Right ventricle myocardium superior (tissue), 1 donor: ENCODE measurements at regions not wholly inside any gene's neighbourhood (a gene's known extent, or its start where the extent isn't known, plus 50 kb on each side); places are given as distances from the start of the nearest gene placed in this dataset.

Experiments used
- ATAC-seq: fragments of 200-7000 bp; cut with Tn5 transposase; one replicate; pipeline ENCODE4 v1.9.1; 2020; ENCODE audit warnings: mild to moderate bottlenecking; ENCODE audit not compliant: poor library complexity
- DNase-seq: peaks from one replicate; pipeline ENCODE4 v3.0.0-alpha.2; 2020
- intact Hi-C: fragments of 100-400 bp; cut with DNase I; formaldehyde crosslinking; loops from one replicate; pipeline ENCODE4 v1.11.2; 2022
- donor health status: DM: no; HTN: yes; CAD: no; lungs with severe emphysema.

GRCh38 chr5:2581418-2581817, 170.1 kb downstream of the IRX2 start:
- intact Hi-C loops, result no loop called here
- DNase-seq (no peak), ATAC-seq (no peak)

- intact Hi-C loops, result no loop called here
- no peak for ATAC-seq
- DNase-seq, result no peak
Observed at GRCh38 chr5:2579126-2579525, 172.4 kb downstream of the IRX2 start.

GRCh38 chr5:2577312-2578036, 174.0 kb downstream of the IRX2 start:
- no peak for ATAC-seq
- intact Hi-C loops, result no loop called here
- DNase-seq, result no peak

GRCh38 chr5:2576823-2577222, 174.7 kb downstream of the IRX2 start:
- intact Hi-C loops, result no loop called here
- no peak for ATAC-seq
- no peak for DNase-seq

GRCh38 chr5:2575871-2576270, 175.6 kb downstream of the IRX2 start:
- ATAC-seq (no peak), DNase-seq (no peak)
- intact Hi-C loops, result no loop called here

GRCh38 chr5:2575292-2575691, 176.2 kb downstream of the IRX2 start:
- DNase-seq (no peak), ATAC-seq (no peak)
- intact Hi-C loops, result no loop called here

GRCh38 chr5:2574155-2574554, 177.3 kb downstream of the IRX2 start:
- no peak for ATAC-seq
- no peak for DNase-seq
- intact Hi-C loops, result no loop called here

GRCh38 chr5:2570586-2570985, 180.9 kb downstream of the IRX2 start:
- no peak for DNase-seq
- intact Hi-C loops, result no loop called here
- ATAC-seq, result no peak

- DNase-seq, result no peak
- no peak for ATAC-seq
- intact Hi-C loops, result no loop called here
Observed at GRCh38 chr5:2569774-2570542, 181.5 kb downstream of the IRX2 start.

- ATAC-seq (no peak), DNase-seq (no peak)
- intact Hi-C loops, result no loop called here
Observed at GRCh38 chr5:2569176-2569575, 182.3 kb downstream of the IRX2 start.

- ATAC-seq, result no peak
- no peak for DNase-seq
- intact Hi-C loops, result no loop called here
Observed at GRCh38 chr5:2566284-2566683, 185.2 kb downstream of the IRX2 start.

GRCh38 chr5:2565147-2565546, 186.3 kb downstream of the IRX2 start:
- intact Hi-C loops, result no loop called here
- ATAC-seq (no peak), DNase-seq (no peak)

- DNase-seq (no peak), ATAC-seq (no peak)
- intact Hi-C loops, result no loop called here
Observed at GRCh38 chr5:2563046-2563445, 188.4 kb downstream of the IRX2 start.

- no peak for ATAC-seq
- no peak for DNase-seq
- intact Hi-C loops, result no loop called here
Observed at GRCh38 chr5:2562036-2562435, 189.4 kb downstream of the IRX2 start.

GRCh38 chr5:2560435-2560834, 191.0 kb downstream of the IRX2 start:
- no peak for DNase-seq
- intact Hi-C loops, result no loop called here

GRCh38 chr5:2557435-2557834, 194.0 kb downstream of the IRX2 start:
- intact Hi-C loops, result no loop called here
- DNase-seq (no peak), ATAC-seq (no peak)

More at GRCh38 chr5:2560435-2560834, 191.0 kb downstream of the IRX2 start:
- ATAC-seq, result no peak

GRCh38 chr5:2556375-2556966, 195.0 kb downstream of the IRX2 start:
- no peak for ATAC-seq
- intact Hi-C loops, result no loop called here
- DNase-seq, result no peak

GRCh38 chr5:2553611-2554010, 197.9 kb downstream of the IRX2 start:
- no peak for DNase-seq
- no peak for ATAC-seq
- intact Hi-C loops, result no loop called here

GRCh38 chr5:2550509-2550908, 201.0 kb downstream of the IRX2 start:
- intact Hi-C loops, result no loop called here
- DNase-seq (no peak), ATAC-seq (no peak)

GRCh38 chr5:2549900-2550299, 201.6 kb downstream of the IRX2 start:
- intact Hi-C loops, result no loop called here
- no peak for ATAC-seq
- DNase-seq, result no peak
